Type B pancreatic cell (in vitro differentiated cells): ENCODE measurements at regions not wholly inside any gene's neighbourhood (a gene's known extent, or its start where the extent isn't known, plus 50 kb on each side); places are given as distances from the start of the nearest gene placed in this dataset.

Experiments
- DNase-seq: peaks from one replicate; pipeline ENCODE4 v3.0.0; 2021; ENCODE audit warnings: mixed read lengths; ENCODE audit not compliant: unreplicated experiment; ENCODE audit errors: extremely low spot score
- H3K27ac Mint-ChIP-seq: 2 replicates; pipeline ENCODE4 v1.8.0; 2021; ENCODE audit warnings: mild to moderate bottlenecking, mixed read lengths
- H3K27me3 Mint-ChIP-seq: 2 replicates; pipeline ENCODE4 v1.8.0; 2021; ENCODE audit warnings: mixed read lengths
- H3K36me3 Mint-ChIP-seq: 2 replicates; pipeline ENCODE4 v1.8.0; 2021; ENCODE audit warnings: mixed read lengths
- H3K4me1 Mint-ChIP-seq: one replicate; pipeline ENCODE4 v1.8.0; 2021; ENCODE audit warnings: mixed read lengths; ENCODE audit not compliant: unreplicated experiment
- H3K4me3 Mint-ChIP-seq: 2 replicates; pipeline ENCODE4 v1.8.0; 2021; ENCODE audit warnings: mild to moderate bottlenecking, mixed read lengths
- H3K9me3 Mint-ChIP-seq: 2 replicates; pipeline ENCODE4 v1.8.0; 2021; ENCODE audit warnings: mixed read lengths
- CTCF ChIP-seq: fragments of 200-600 bp; sonication (generic); conservative IDR thresholded peaks from 2 replicates; pipeline ENCODE4 v1.5.0; 2021; ENCODE audit warnings: antibody characterized with exemption, mild to moderate bottlenecking

GRCh38 chr5:130549884-130550561, 615.0 kb downstream of the HINT1 start:
- no peak for TF ChIP-seq CTCF

GRCh38 chr5:130546211-130546610, 618.8 kb downstream of the HINT1 start:
- no peak for TF ChIP-seq CTCF
- H3K4me3 Mint-ChIP-seq = no peak overlapping the region
- H3K9me3 Mint-ChIP-seq = peaks cover 23% of the 10 kb centered on the region
- DNase-seq = no peak
- H3K27ac Mint-ChIP-seq = no peak overlapping the region
- peaks cover 8% of the 10 kb centered on the region for H3K4me1 Mint-ChIP-seq
- no peaks in the 10 kb centered on the region for H3K27me3 Mint-ChIP-seq
- H3K36me3 Mint-ChIP-seq = peaks cover 3% of the 10 kb centered on the region

More at GRCh38 chr5:130549884-130550561, 615.0 kb downstream of the HINT1 start:
- Mint-ChIP-seq H3K27me3 (no peaks in the 10 kb centered on the region), H3K27ac (no peak overlapping the region), H3K4me3 (no peak overlapping the region), H3K4me1 (peaks cover 8% of the 10 kb centered on the region), H3K9me3 (peaks cover 18% of the 10 kb centered on the region), H3K36me3 (peaks cover 3% of the 10 kb centered on the region)
- no peak for DNase-seq

- H3K9me3 Mint-ChIP-seq = peaks cover 23% of the 10 kb centered on the region
- no peaks in the 10 kb centered on the region for H3K27me3 Mint-ChIP-seq
- H3K36me3 Mint-ChIP-seq = peaks cover 3% of the 10 kb centered on the region
- DNase-seq = no peak
- no peak overlapping the region for H3K4me3 Mint-ChIP-seq
- TF ChIP-seq CTCF = no peak
- H3K27ac Mint-ChIP-seq = no peak overlapping the region
- peaks cover 6% of the 10 kb centered on the region for H3K4me1 Mint-ChIP-seq
Measured at GRCh38 chr5:130545291-130545690, 619.8 kb downstream of the HINT1 start.

- peaks cover 8% of the 10 kb centered on the region for H3K9me3 Mint-ChIP-seq
- no peak overlapping the region for H3K27ac Mint-ChIP-seq
- peaks cover 3% of the 10 kb centered on the region for H3K36me3 Mint-ChIP-seq
- no peak for DNase-seq
- H3K4me1 Mint-ChIP-seq = no peaks in the 10 kb centered on the region
- TF ChIP-seq CTCF = no peak
- H3K4me3 Mint-ChIP-seq = no peak overlapping the region
- peaks cover 2% of the 10 kb centered on the region for H3K27me3 Mint-ChIP-seq
Measured at GRCh38 chr5:130541617-130542221, 623.3 kb downstream of the HINT1 start.

GRCh38 chr5:130536691-130537090, 628.4 kb downstream of the HINT1 start:
- DNase-seq = no peak
- no peak overlapping the region for H3K27ac Mint-ChIP-seq
- H3K9me3 Mint-ChIP-seq = no peaks in the 10 kb centered on the region
- no peaks in the 10 kb centered on the region for H3K36me3 Mint-ChIP-seq
- peaks cover 2% of the 10 kb centered on the region for H3K27me3 Mint-ChIP-seq
- no peak overlapping the region for H3K4me3 Mint-ChIP-seq
- no peak for TF ChIP-seq CTCF
- no peaks in the 10 kb centered on the region for H3K4me1 Mint-ChIP-seq
